Body of pancreas (tissue), 4 donors: ENCODE measurements at regions not wholly inside any gene's neighbourhood (a gene's known extent, or its start where the extent isn't known, plus 50 kb on each side); places are given as distances from the start of the nearest gene placed in this dataset.

Source experiments
- ATAC-seq: fragments of 150-250 bp; one replicate; pipeline ENCODE4 v1.9.1; 2016
- DNase-seq, 4 donors: peaks; one replicate each; pipeline ENCODE4 v3.0.0-alpha.2; 2019
- H3K27ac ChIP-seq, 4 donors: fragments of 200-600 bp; sonication (generic); 1 replicate in 3 of 4; 2 replicates in 1 of 4; pipeline versions ENCODE4 v1.5.1 to v1.6.1; 2016 to 2019; ENCODE audit warnings: mild to moderate bottlenecking in 1 of 4, mixed read lengths in 1 of 4, moderate library complexity in 1 of 4
- H3K27me3 ChIP-seq, 2 donors: fragments of 200-600 bp; sonication (generic); one replicate each; pipeline ENCODE4 v1.6.0; 2016; ENCODE audit warnings: mild to moderate bottlenecking in 1 of 2
- H3K36me3 ChIP-seq, 2 donors: fragments of 200-600 bp; sonication (generic); replicated peaks in 1 of 2; 2 replicates each; pipeline ENCODE4 v1.5.1; 2016; ENCODE audit warnings: low read depth in 2 of 2; ENCODE audit not compliant: insufficient read depth in 1 of 2
- H3K4me1 ChIP-seq: fragments of 200-600 bp; sonication (generic); one replicate; pipeline ENCODE4 v1.6.0; 2016
- H3K4me3 ChIP-seq, 2 donors: fragments of 200-600 bp; sonication (generic); 1 replicate in 1 of 2; 2 replicates in 1 of 2; pipeline ENCODE4 v1.5.1; 2016 to 2019
- H3K9me3 ChIP-seq, 3 donors: fragments of 200-600 bp; sonication (generic); 1 replicate in 2 of 3; 2 replicates in 1 of 3; pipeline ENCODE4 v1.5.1; 2016
- CTCF ChIP-seq, 7 experiments: fragments of 450-650 bp in 4 of 7; fragments of 200-600 bp in 3 of 7; sonication (generic) in 3 of 7; IDR thresholded peaks; one replicate each; pipeline ENCODE4 v1.5.1; 2016 to 2019; ENCODE audit warnings: antibody characterized with exemption in 7 of 7
- POLR2A ChIP-seq, 3 donors: fragments of 450-650 bp; IDR thresholded peaks; one replicate each; pipeline ENCODE4 v1.6.1; 2016; ENCODE audit warnings: antibody characterized with exemption in 3 of 3, mild to moderate bottlenecking in 2 of 3
- WGBS, 2 donors: methylation state at CpG; one replicate each; pipeline ENCODE4 v1.1.5; 2017; 5-methylcytosine and 5-hydroxymethylcytosine counted together
- intact Hi-C: fragments of 100-400 bp; cut with DNase I; formaldehyde crosslinking; loops from one replicate; pipeline ENCODE4 v1.15.1; 2023

DNA sequence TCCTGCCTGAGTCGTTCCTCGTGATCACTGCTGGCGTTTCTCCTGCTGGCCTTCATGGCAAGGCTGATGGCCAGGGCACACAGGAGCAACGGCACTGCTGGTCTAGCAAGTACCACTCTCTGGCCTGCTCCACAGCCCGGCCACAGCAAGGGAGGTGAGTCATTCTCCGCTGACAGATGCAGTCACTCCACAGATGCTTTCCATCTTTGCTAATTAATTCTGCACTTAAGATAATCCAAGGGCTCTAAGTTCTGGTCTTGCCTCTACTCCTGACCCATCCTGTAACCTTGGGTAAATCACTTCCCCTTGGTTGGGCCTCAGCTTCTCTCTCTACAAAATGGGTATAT lies 244.4 kb downstream of the RPS24 start:
- ATAC-seq (peak; percentile 21), DNase-seq (peak in 2 of 4 donors; percentile 35 to 39)
- H3K27me3 ChIP-seq, result no peaks in the 10 kb centered on the region
- no peaks in the 10 kb centered on the region for H3K4me1 ChIP-seq
- no peaks in the 10 kb centered on the region for H3K36me3 ChIP-seq
- no peak overlapping the region for H3K4me3 ChIP-seq
- no peaks in the 10 kb centered on the region for H3K9me3 ChIP-seq
- H3K27ac ChIP-seq, result no peak overlapping the region
- no peak for TF ChIP-seq CTCF (IDR thresholded peaks at IDR 0.05)
- no peak for TF ChIP-seq POLR2A (IDR thresholded peaks at IDR 0.05)
- intact Hi-C loops, result no loop called here
- 57 to 66% methylated on average over 6 of the region's 6 CpGs for WGBS, 2 donors

DNA sequence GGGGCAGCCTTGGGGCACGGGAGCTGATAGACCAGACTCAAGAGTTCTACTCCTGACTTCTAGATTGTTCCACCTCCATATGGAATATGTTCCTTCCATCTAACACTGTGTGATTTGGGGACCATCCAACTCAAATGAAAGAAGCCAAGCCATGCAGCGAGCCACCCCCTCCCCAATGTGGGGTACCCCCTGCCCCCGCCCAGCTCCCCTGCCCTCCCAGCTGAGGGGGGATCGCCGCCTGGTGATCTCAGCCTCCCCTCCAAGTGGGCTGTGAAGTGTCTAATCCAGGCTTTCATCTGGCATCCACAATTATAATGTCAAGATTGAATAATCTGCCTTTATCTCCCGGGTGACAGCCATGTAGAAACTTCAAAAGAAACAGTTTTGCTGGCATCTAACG lies 246.1 kb downstream of the RPS24 start:
- Histone ChIP-seq H3K9me3 (no peaks in the 10 kb centered on the region), H3K27ac (no peak overlapping the region), H3K4me3 (no peak overlapping the region), H3K27me3 (no peaks in the 10 kb centered on the region), H3K36me3 (no peaks in the 10 kb centered on the region), H3K4me1 (peaks cover 3% of the 10 kb centered on the region)
- 75 to 77% methylated on average over 3 to 7 of the region's 7 CpGs for WGBS, 2 donors
- ATAC-seq (no peak), DNase-seq (no peak)
- intact Hi-C loops, result no loop called here
- no peak for TF ChIP-seq CTCF (IDR thresholded peaks at IDR 0.05)
- TF ChIP-seq POLR2A (IDR thresholded peaks at IDR 0.05), result no peak

DNA sequence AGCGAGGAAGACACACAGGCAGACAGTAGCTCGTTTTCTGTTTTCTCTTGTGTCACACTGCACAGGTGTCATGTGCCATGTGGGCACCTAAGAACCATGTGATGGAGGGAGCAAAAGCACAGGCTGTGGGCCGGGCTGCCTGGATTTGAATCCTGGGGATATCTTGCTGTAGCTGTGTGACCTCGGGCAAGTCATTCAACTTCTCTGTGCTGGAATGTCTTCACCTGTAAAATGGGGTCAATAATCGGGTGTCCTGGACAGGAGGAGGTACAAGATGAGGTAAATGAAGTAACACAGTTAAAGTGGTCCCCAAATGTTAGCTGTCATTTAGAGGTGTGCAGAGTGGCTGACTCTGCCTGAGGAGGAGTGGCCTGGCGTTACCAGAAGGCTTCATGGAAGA lies 246.9 kb downstream of the RPS24 start:
- 66 to 80% methylated on average over 5 to 6 of the region's 6 CpGs for WGBS, 2 donors
- intact Hi-C loops, result no loop called here
- ATAC-seq, result no peak

GRCh38 chr10:78281627-78282026 lies 248.0 kb downstream of the RPS24 start:
- intact Hi-C loops, result no loop called here

More for the DNA sequence above, 246.9 kb downstream of the RPS24 start:
- no peak overlapping the region for H3K4me3 ChIP-seq
- H3K27me3 ChIP-seq, result no peaks in the 10 kb centered on the region
- H3K9me3 ChIP-seq, result no peaks in the 10 kb centered on the region
- H3K4me1 ChIP-seq, result peaks cover 11% of the 10 kb centered on the region
- H3K36me3 ChIP-seq, result no peaks in the 10 kb centered on the region
- H3K27ac ChIP-seq, result no peak overlapping the region
- DNase-seq, result no peak
- no peak for TF ChIP-seq POLR2A (IDR thresholded peaks at IDR 0.05)
- no peak for TF ChIP-seq CTCF (IDR thresholded peaks at IDR 0.05)

More at GRCh38 chr10:78281627-78282026, 248.0 kb downstream of the RPS24 start:
- WGBS, 2 donors, result 72 to 77% methylated on average over 4 of the region's 4 CpGs
- no peak overlapping the region for H3K27ac ChIP-seq
- no peak for ATAC-seq
- no peak for TF ChIP-seq POLR2A (IDR thresholded peaks at IDR 0.05)
- TF ChIP-seq CTCF (IDR thresholded peaks at IDR 0.05), result no peak
- H3K27me3 ChIP-seq, result no peaks in the 10 kb centered on the region
- H3K9me3 ChIP-seq, result no peaks in the 10 kb centered on the region
- no peak for DNase-seq
- H3K4me1 ChIP-seq, result peaks cover 11% of the 10 kb centered on the region
- H3K4me3 ChIP-seq, result no peak overlapping the region
- H3K36me3 ChIP-seq, result no peaks in the 10 kb centered on the region
